ENCODE measurements at regions not wholly inside any gene's neighbourhood (a gene's known extent, or its start where the extent isn't known, plus 50 kb on each side); places are given as distances from the start of the nearest gene placed in this dataset.
"Not testable (repeated sequence)": the region's sequence is repeated elsewhere in the genome, so short reads cannot be mapped to it uniquely, and the experiment has no call there.

GRCh38 chr7:50251765-50252164 lies 52.8 kb upstream of the IKZF1 start:
- no peak for DNase-seq

- no peak for DNase-seq
Measured at GRCh38 chr7:50246551-50246950, 58.0 kb upstream of the IKZF1 start.

DNA sequence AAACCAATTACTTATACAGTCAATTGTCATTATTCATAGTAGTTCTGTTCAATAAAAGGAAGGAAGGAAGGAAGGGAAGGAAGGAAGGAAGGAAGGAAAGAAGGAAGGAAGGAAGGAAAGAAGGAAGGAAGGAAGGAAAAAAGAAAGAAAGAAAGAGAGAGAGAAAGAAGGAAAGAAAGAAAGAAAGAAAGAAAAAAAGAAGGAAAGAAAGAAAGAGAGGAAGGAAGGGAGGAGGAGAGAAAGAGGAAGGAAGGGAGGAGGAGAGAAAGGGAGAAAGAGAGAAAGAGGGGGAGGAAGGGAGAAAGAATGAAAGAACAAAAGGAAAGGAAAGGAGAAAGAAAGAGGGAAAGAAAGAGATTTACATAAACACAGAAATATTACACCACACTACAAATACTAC lies 62.4 kb upstream of the IKZF1 start:
- not testable (repeated sequence) for DNase-seq

DNA sequence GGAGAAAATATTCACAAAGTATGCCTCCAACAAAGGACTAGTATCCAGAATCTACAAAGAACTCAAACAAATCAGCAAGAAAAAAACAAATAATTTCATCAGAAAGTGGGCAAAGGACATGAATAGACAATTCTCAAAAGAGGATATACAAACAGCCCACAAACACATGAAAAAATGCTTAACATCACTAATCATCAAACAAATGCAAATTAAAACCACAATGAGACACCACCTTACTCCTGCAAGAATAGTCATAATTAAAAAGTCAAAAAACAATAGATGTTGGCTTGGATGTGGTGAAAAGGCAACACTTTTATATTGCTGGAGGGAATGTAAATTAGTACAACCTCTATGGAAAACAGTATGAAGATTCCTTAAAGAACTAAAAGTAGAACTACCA lies 63.8 kb upstream of the IKZF1 start:
- not testable (repeated sequence) for DNase-seq

- no peak for DNase-seq
Measured at GRCh38 chr7:50229964-50230363, 74.6 kb upstream of the IKZF1 start.

DNA sequence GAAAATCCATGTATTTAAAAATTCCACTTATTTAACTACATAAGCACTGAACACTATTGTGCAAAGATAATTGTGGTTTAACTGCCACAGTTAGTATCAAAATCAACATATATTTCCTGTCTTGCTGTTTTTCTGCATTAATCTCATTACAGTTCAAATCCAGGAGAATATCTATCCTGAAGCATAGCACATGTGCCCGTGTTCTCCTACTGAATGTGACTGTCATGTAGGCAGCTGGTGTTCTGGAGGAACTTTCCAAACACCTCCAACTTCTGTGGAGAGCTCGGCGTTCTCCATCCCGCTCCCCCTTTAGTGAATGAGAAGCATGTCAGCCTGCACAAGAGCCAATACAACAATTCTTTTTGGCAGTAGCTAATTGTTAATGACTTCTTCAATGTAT lies 76.4 kb upstream of the IKZF1 start:
- no peak for DNase-seq

DNA sequence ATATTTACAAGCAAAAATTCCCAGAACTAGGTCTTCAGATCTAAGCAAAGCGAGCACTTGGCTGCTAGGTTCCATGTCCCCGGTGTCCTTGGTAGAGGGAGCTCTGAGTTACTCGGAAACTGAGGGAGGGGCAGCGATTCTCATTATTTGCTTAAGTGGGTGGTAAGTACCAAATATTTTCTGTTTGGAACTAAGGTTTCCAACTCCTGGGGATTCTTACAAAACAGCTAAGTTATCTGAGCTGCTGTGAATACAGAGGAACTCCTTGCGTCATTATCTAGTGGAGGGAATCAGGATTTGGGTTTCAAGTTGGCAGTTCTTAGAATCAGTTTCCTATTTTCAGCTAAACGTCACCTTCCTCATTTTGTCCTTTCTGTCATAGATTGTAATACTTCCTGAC lies 76.8 kb upstream of the IKZF1 start:
- DNase-seq, result no peak

DNA sequence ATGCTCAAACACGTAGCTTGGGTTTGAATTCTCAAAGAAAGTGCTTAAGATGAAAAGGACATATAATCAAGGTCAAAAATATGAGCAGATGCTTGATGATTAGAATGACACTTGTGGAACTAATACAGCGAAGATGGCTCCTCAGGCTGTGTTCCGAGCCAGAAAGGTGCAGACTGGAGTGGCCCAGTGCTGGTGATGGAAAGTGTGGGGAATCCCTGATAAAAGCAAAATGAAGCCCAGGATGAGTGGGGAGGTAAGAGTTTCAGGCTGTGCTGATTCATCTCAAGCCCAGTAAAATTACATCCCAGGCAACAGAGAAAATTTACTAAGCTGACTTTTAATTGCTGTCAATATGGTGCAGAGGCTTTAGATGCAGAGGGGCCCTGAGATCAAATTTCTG lies 77.8 kb upstream of the IKZF1 start:
- no peak for DNase-seq

GRCh38 chr7:50226145-50226544 lies 78.4 kb upstream of the IKZF1 start:
- no peak for DNase-seq

DNA sequence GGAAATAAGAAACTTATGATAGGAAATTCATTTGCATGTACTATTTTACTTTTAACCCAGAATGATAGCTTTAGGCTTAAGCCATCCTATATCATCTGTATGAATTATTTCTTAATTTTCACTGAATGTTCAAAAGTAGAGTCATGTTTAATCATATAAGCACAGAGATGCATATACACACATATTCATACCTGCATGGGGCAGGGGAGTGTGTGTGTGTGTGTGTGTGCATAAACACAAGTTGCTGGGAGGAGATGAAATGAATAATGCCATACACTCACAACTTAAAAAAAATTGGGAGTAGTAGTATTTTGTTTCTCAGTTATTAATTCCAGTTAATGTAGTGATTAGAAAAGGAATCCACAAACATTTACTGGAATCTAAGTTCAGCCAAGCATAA lies 83.1 kb upstream of the IKZF1 start:
- no peak for DNase-seq

DNA sequence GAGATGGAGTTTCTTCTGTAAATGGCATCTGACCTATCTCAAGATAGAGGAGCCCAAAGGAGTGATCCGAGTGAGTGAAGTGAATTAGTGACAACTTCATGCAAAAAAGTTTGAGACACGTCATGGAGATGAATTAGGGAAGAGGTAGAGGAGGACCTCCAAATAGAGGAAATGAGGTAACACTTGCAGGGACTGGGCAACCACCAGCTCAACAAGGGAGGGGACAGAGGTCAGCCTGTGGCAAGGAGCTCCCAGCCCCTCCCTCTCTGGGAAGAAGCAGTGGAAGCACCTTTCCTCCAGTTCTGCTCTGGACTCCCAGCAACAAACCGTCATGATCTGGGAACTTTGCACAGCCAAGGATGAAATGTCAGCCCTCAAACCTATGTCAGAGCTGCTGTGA lies 83.5 kb upstream of the IKZF1 start:
- no peak for DNase-seq

DNA sequence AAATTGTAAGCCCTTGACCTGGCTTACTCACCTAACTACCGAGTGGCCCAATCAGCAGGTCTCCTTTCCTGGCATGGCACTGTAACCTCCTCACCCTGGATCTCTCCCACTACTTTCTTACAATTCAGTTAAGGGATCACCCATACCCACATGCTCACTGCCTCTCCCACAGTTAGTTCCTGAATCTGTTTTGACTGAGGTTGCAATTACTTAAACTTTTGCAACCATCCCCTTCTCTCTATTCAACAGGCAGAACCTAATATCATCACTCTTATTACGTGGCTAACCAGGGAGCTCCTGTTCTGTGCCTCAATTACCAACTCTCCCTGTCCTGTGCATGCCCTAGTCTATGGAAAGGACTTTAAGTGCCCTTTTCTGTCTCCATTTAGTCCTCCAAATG lies 84.2 kb upstream of the IKZF1 start:
- no peak for DNase-seq

DNA sequence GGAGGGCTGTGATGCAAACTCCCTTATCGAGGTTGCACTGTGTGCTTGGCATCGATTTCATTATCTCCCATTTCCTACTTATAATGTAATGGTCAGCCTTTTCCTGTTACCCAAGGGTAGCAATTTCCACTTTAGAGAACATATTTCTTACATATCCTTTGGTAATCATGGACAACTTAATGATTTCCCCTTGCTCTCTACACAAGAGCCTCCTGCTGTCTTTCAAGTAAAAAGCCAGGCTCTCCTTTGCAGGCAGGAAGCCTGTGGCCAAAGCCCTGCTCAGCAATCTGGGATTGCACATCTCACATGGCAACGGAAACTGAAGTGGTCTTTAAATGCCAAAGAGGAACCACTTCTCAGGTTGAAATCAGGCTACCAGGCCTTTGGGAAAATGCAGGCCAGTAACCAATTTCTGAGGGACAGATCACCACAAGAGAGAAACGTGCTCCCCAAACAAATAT lies 86.7 kb upstream of the IKZF1 start:
- DNase-seq, result no peak

DNA sequence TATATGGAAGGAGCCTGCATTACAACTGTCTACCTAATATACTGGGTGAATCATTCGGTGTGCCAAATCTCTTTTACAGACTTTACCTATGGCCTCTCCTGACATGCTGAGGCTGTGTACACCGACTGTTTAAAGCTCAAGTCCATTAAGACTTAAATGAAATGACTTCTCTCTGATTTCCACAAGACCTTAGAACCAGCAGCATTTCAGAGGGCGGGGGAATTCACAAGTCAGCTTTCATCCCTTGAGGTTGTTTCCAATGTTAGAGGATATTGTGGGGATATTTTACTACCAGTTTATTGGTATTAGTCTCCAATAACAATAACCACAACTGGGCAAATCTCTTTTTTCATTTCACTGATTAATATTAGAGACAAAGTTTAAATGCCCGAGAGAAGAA lies 87.1 kb upstream of the IKZF1 start:
- no peak for DNase-seq

GRCh38 chr7:50216626-50217025 lies 87.9 kb upstream of the IKZF1 start:
- no peak for DNase-seq

GRCh38 chr7:50214771-50215170 lies 89.7 kb upstream of the IKZF1 start:
- no peak for DNase-seq

- no peak for DNase-seq
Measured at GRCh38 chr7:50214126-50214670, 90.3 kb upstream of the IKZF1 start.

DNA sequence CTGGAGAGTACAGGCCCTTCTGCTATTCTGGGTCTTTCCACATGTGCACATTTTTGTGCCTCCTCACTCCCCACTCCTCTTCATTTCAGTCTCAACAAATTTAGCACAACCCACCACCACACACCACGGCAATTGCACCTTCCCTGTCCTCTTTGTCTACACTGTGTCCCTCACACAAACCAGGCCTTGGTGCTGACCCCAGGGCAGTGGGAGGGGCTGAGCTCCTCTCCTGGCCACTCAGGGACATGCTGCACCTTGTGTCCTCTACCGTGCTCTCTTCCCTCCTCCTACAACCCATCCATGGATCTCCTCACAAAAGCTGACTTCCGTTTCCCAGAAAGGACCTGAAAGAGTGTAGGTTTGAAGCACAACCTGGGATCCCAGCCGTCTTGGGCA lies 90.9 kb upstream of the IKZF1 start:
- DNase-seq, result no peak

DNA sequence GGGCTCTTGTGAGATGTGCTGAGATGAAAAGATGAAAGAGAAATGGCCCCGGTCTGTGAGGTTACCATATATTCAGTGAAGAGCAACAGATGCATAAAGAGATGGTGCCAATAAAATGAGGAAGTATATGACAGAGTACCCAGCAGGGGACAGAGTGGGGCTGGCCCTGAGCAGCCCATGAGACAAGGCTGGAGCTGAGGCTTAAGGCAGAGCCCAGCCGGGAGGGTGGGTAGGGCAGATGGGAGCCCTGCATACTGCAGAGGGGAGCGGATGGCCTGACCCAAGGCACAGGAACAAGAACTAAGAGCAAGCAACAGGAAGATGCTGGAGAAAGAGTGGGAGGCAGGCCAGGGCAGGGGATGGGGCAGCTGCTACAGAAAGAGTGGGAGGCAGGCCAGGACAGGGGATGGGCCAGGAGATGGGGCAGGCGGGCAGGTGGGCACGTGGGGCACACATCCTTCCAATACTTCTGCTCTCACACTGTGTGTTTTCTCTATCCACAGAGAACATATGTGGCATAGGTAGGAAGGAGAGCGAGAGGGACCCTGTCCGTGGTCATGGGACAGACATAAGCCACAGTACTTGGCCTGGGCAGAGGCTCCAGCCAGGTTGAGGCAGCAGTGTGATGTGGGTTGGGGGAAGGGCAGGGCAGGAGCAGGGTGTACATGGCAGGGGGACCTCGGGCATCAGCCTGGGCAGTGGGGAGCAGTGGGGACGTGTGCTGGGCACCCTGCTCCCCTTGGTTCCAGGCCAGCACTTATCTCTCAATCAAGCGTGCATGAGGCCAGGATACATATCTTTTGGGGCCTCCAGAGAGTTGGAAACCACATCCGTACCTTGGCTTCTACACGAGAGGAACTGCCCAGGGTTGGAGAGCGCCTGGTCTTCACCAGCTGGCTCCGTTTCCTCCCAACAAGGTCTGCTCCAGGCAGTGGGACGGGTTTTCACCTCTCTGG lies 91.6 kb upstream of the IKZF1 start:
- DNase-seq, result no peak

GRCh38 chr7:50212016-50212325 lies 92.5 kb upstream of the IKZF1 start:
- no peak for DNase-seq

DNA sequence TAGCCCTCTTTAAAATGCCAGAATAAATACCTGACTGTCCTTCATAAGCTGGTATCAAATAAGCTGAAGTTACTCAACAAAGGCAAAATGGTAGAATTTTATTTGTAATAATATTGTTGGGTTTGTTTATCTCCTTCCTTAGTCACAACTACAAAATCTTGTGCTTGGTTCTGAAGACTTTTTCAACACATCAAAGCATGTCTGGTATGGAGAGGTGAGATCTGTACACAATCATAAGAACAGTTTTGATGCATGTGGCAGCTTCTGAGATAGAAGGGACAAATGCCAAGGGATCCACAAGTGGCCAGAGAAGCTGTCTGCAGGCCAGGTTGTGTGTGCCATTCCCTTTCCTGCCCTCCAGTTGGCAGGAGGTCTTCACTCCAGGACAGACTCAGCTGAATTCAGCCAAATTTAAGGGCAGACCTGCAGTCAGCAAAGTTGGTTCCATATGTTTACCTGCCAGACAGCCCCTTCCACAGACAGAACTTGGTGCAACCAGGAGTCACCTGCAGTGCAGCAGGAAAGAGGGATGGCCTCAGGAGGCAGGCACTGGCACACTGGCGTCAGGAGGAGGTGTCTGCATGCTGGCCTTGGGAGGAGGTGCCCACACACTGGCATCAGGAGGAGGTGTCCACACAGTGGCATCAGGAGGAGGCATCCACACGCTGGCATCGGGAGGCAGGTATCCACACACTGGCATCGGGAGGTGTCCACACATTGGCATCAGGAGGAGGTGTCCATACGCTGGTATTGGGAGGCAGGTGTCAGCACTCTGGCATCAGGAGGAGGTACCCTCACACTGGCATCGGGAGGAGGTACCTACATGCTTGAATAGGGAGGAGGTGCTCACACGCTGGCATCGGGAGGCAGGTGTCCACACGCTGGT lies 93.1 kb upstream of the IKZF1 start:
- no peak for DNase-seq

GRCh38 chr7:50210706-50211115 lies 93.8 kb upstream of the IKZF1 start:
- no peak for DNase-seq

DNA sequence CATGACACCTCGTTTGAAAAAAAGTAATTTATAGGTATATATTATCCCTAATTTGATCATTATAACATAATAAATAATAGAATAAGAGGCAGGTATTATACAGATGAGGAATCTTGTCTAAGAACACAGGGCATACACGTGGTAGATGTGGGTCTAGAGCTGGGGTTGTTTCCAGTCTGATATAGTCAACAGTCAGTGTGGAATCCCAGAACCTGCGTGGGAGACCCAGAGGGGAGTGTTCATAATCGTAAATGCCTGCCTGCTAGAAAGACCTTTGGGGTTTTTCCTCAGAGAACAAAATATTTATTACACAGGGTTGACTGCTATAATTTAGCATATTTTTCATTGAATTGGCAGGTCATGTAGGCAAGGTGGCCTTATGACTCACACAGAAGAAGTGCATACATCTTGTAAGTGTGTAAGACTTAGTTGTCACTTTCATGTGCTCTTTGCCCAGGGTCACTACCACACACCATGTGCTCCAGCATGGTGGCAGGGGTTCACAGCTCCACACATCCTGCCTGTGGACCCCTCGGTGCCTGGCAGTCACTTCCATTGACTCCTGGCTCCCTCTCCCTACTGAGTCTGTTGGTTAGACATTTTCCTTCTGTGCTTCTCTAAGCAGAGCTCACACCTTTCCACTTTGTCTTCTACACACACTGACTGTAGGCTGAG lies 94.9 kb upstream of the IKZF1 start:
- no peak for DNase-seq

Measured in midbrain (tissue), 1 donor.